Heart left ventricle (tissue), 13 donors: ENCODE measurements at regions not wholly inside any gene's neighbourhood (a gene's known extent, or its start where the extent isn't known, plus 50 kb on each side); places are given as distances from the start of the nearest gene placed in this dataset.

ENCODE experiments used
- POLR2A ChIP-seq, 2 donors: fragments of 450-650 bp; IDR thresholded peaks; one replicate each; pipeline ENCODE4 v1.6.1; 2017; ENCODE audit warnings: antibody characterized with exemption in 2 of 2, mild to moderate bottlenecking in 2 of 2, moderate library complexity in 2 of 2
- TF ChIP-seq, protein P1 (sequence below), 12 donors: fragments of 200-600 bp; sonication (generic) in 4 of 12; IDR thresholded peaks; one replicate each; pipeline versions ENCODE4 v1.5.0 to v1.8.0; 2018 to 2022; ENCODE audit warnings: antibody characterized with exemption in 12 of 12, mild to moderate bottlenecking in 5 of 12
- donor health status: ischemic (EF 13 %, LVEDD 7.1; RV severe dilation, severe dysfunction).
- donor health status: DM: no; HTN: yes; CAD: no.
- donor health status: DM: no; HTN: no; CAD: no.
- donor health status: ischemic (EF 25% LVEDD 6.9; RV normal size, moderate dysfunction).
- donor health status: ischemic (EF 25% LVEDD 5.7; RV mildly dilated, moderate dysfunction).
- donor health status: ischemic (EF 35%, LVEDD 5.7; RV mildly dilated, moderate dysfunction).
- donor health status: nonischemic (EF 11% LVEDD 7.7; RV severe dilation, severe dysfunction).
- donor health status: DM: yes; HTN: yes; CAD: no.
- donor health status: PGD.
- donor health status: ischemic (EF 29% LVEDD 5.4; RV normal size, mild dysfunction).
- donor health status: nonischemic (EF 23%, LVEDD 6.1; RV moderate dilation, normal function).

DNA sequence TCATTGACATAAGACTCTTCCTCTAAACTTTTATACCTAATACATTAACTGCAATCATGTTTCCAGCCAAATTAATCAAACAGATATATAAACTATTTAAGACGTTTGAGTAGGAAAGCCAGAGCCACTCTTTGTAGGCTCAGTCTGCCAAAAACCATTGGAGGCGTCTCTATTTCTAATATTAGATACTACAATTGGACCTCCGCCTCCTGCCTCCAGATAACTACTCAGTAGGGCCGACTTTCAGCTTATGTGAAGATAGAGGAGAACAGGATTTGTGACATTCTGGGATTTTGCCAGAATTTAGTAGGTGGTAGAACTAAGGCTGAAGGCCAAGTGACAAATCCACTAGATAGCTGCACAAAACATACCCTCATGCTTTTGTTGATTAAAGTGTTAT, 463.0 kb downstream of the CETN3 start:
- no peak for TF ChIP-seq POLR2A (IDR thresholded peaks at IDR 0.05)
- TF ChIP-seq, protein P1, sequence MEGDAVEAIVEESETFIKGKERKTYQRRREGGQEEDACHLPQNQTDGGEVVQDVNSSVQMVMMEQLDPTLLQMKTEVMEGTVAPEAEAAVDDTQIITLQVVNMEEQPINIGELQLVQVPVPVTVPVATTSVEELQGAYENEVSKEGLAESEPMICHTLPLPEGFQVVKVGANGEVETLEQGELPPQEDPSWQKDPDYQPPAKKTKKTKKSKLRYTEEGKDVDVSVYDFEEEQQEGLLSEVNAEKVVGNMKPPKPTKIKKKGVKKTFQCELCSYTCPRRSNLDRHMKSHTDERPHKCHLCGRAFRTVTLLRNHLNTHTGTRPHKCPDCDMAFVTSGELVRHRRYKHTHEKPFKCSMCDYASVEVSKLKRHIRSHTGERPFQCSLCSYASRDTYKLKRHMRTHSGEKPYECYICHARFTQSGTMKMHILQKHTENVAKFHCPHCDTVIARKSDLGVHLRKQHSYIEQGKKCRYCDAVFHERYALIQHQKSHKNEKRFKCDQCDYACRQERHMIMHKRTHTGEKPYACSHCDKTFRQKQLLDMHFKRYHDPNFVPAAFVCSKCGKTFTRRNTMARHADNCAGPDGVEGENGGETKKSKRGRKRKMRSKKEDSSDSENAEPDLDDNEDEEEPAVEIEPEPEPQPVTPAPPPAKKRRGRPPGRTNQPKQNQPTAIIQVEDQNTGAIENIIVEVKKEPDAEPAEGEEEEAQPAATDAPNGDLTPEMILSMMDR (IDR thresholded peaks at IDR 0.05): no peak
